HG03139 (cell line): ENCODE measurements at regions not wholly inside any gene's neighbourhood (a gene's known extent, or its start where the extent isn't known, plus 50 kb on each side); places are given as distances from the start of the nearest gene placed in this dataset.

Experiments
- ATAC-seq: cut with Tn5 transposase; IDR thresholded peaks from one replicate; pipeline ENCODE4 v1.9.1; 2021; ENCODE audit not compliant: unreplicated experiment

GRCh38 chr1:83689921-83690868, 308.7 kb downstream of the TTLL7 start:
- no peak for ATAC-seq

GRCh38 chr1:83682132-83682531, 316.8 kb downstream of the TTLL7 start:
- no peak for ATAC-seq

DNA sequence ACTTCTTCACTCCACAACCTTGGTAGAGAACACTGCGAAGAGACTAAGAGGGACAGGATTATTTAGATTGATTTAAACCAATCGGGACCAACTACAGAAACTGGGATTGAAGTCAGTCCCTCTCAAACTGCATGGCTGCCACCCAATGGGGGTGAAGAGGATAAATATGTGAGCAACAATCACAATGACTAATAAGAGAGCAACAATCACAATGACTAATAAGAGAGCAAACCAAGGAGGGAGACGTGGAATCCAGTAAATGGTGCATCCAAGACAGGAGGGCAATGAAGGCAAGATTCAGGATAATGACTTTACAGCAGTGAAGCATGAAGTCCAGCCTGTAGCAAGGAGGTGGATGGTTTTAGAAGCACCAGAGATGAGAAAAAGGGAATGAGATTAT, 322.8 kb downstream of the TTLL7 start:
- ATAC-seq, result no peak

DNA sequence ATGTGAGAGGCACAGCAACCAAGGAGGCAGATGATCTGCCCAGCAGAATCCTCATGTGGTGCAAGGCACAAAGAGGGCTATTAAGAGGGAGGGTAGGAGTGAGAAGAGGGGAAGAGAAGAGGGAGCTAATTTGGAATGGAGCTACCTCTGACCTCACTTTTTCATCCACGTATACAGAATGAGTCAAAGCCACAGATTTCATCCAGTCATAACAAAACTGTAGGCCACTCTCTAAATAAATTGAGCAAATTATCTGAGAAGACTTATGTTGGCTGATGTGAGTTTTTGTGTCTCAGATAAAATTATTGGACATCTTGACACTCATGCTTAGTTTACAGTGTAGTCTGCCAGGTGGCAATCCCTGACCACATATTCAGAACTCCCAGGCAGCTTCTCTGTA, 325.6 kb downstream of the TTLL7 start:
- no peak for ATAC-seq

DNA sequence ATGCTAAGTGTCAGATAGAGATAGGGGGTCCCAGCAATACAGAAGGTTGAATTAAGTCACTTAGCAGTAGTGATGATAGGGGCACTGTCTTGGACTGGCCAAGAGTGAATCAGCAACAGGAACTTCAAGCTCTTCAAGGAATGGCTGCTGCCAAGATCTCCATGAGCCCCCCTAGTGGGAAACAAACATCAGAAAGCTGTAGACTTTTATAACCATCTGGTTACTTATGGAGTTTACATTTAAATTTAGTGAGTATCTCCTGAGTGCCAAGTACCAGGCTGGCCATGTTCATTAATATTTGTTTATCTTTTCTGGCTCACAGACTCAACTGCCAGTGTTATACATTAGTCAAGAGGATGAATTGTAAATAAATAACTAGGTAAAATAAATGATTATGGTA, 327.3 kb downstream of the TTLL7 start:
- ATAC-seq, result no peak

DNA sequence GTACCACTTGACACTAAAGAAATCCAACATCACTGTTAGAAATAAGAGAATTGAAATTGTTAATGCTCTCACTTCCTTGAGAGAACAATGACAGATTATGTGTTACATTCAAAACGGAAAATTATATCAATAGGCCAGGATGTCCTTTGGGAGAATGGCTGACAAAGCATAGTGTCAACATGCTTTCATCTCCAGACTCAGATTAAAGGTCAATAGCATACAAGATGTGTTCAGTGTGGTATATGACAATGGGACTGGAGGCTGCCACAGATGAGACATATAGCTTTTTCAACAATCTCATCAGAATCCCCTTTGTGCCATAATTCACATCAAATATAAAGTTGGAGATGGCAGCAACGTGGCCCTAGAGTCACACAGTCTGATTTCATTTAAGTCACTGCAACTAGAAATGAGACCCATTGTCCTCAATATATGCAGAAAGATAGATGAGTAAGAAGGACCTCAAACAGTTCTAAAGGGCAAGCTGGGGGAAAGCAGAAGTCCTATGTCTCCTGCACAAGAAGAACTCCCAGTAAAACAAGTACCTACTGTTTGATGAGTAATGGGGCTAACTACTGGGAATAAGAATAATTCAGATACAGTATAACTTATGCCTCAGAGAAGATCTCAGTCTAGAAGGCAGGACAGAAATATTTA, 327.9 kb downstream of the TTLL7 start:
- no peak for ATAC-seq

GRCh38 chr1:83641796-83642443, 357.0 kb downstream of the TTLL7 start:
- no peak for ATAC-seq

- ATAC-seq, result no peak
Measured at GRCh38 chr1:83641206-83641658, 357.7 kb downstream of the TTLL7 start.

GRCh38 chr1:83639785-83640184, 359.1 kb downstream of the TTLL7 start:
- ATAC-seq, result no peak

- ATAC-seq, result no peak
Measured at GRCh38 chr1:83637586-83637985, 361.3 kb downstream of the TTLL7 start.

DNA sequence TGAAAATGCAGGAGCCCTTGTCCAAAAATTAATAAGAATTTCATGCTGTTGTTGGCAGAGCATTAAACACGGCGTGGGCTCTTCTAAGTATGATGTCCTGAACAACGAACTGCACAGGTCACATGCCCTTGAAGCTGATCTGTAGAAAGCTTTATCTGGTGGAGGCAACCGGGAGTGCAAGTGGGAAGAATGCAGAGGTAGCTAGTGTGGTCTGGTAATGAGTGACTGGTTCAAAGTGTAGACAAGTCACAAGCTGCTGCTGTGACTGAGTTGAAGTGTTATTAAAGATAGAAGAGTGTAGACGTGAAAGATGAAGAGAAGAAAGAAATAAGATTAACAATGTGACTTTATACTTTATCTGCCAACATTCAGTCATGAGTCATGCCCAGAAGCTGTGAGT, 361.9 kb downstream of the TTLL7 start:
- no peak for ATAC-seq

- no peak for ATAC-seq
Measured at GRCh38 chr1:83632906-83633305, 366.0 kb downstream of the TTLL7 start.

GRCh38 chr1:83631851-83632250, 367.1 kb downstream of the TTLL7 start:
- no peak for ATAC-seq

DNA sequence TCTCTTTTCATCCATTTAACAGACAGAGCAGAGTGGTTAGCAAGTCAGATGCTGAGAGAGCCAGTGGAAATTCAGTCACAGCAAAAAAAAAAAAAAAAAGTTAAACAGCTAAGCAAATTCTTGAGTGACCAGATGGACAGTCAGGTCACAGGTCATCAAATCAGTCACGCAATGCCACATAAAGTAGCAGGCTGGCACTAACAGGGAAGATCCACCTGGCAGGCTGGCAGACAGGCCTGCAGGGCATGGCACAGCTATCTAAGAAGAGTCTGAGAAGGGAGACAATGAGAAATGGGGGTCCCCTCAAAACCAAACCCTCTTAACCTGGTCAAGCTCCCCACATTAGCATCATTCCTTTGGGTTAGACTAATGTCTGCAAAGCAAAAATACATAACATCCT, 371.9 kb downstream of the TTLL7 start:
- no peak for ATAC-seq

DNA sequence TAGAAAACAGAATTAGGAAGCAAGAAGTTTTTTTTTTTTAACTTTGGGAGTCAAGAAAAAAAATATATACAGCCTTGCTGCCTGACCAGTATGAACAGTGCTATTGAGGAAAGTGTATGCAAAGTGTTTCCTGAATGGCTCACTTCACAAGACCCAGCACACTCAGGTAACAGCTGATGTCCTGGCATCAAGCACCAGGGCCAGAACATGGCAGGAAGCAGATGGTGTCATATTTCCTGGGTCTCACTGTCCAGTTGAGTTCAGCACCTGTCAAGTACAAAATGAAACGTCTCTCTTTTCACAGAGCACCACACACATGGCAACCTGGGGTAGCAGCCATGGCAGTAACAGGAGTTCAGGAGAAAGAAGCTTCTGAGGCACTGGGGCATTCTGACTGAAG, 372.3 kb downstream of the TTLL7 start:
- ATAC-seq, result no peak

DNA sequence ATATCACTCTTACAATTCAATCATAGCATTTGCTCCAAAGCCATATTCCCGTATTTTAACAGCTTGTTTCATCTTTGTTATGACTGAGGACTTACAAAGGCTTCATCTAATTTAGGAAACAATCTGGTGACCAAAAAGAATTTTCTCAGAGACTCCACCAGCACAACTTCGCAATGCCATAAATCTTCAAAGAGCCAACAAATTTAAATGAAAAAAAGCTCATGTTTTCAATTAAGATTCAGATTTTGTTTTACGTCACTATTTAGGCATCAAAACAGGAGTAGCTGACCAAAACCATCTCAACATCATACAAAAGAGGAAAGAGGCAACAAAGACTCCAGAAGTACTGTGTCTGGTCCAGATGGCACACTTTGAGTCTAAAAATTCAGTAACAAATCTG, 373.3 kb downstream of the TTLL7 start:
- no peak for ATAC-seq

GRCh38 chr1:83620016-83620415, 378.9 kb downstream of the TTLL7 start:
- ATAC-seq, result no peak

GRCh38 chr1:83619170-83619896, 379.6 kb downstream of the TTLL7 start:
- no peak for ATAC-seq

GRCh38 chr1:83617883-83618282, 381.0 kb downstream of the TTLL7 start:
- no peak for ATAC-seq

GRCh38 chr1:83615370-83615769, 383.6 kb downstream of the TTLL7 start:
- no peak for ATAC-seq

- no peak for ATAC-seq
Measured at GRCh38 chr1:83606416-83606955, 392.4 kb downstream of the TTLL7 start.
